Gastroesophageal sphincter (tissue), 3 donors: ENCODE measurements at regions not wholly inside any gene's neighbourhood (a gene's known extent, or its start where the extent isn't known, plus 50 kb on each side); places are given as distances from the start of the nearest gene placed in this dataset.

ENCODE experiments used
- POLR2AphosphoS5 ChIP-seq: sonication (generic); formaldehyde crosslinking; IDR thresholded peaks from one replicate; pipeline ENCODE4 v1.6.1; 2017; ENCODE audit warnings: antibody characterized with exemption
- TF ChIP-seq, protein P1 (sequence below), 4 experiments: fragments of 200-600 bp in 2 of 4; fragments of 450-650 bp in 2 of 4; sonication (generic) in 1 of 4; IDR thresholded peaks; one replicate each; pipeline ENCODE4 v1.5.1; 2017 to 2019; ENCODE audit warnings: antibody characterized with exemption in 4 of 4, mild to moderate bottlenecking in 2 of 4, moderate library complexity in 2 of 4

DNA sequence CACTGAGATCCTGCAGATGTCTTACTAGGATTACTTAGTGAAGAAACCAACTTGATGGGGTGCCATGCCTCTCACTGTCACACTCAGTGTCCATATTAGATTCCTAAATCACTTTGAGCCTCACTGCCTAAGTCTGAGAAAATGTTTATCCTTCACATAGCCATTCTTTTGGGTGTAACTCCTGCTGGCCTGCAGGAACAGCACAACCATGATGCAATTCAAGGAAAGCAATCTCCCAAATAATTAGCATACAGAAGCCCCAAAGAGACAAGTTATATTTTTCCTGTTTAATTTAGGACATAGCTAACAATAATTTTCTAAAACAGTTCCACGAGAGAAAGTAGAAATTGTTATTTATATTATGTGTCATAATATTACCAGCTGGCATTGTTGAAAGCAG, 655.5 kb downstream of the KCNA4 start:
- TF ChIP-seq, protein P1, sequence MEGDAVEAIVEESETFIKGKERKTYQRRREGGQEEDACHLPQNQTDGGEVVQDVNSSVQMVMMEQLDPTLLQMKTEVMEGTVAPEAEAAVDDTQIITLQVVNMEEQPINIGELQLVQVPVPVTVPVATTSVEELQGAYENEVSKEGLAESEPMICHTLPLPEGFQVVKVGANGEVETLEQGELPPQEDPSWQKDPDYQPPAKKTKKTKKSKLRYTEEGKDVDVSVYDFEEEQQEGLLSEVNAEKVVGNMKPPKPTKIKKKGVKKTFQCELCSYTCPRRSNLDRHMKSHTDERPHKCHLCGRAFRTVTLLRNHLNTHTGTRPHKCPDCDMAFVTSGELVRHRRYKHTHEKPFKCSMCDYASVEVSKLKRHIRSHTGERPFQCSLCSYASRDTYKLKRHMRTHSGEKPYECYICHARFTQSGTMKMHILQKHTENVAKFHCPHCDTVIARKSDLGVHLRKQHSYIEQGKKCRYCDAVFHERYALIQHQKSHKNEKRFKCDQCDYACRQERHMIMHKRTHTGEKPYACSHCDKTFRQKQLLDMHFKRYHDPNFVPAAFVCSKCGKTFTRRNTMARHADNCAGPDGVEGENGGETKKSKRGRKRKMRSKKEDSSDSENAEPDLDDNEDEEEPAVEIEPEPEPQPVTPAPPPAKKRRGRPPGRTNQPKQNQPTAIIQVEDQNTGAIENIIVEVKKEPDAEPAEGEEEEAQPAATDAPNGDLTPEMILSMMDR (IDR thresholded peaks at IDR 0.05) = no peak
- no peak for TF ChIP-seq POLR2AphosphoS5
